Progenitor cell of endocrine pancreas (in vitro differentiated cells): ENCODE measurements at regions not wholly inside any gene's neighbourhood (a gene's known extent, or its start where the extent isn't known, plus 50 kb on each side); places are given as distances from the start of the nearest gene placed in this dataset.

Experiments
- DNase-seq: peaks from one replicate; pipeline ENCODE4 v3.0.0; 2021; ENCODE audit warnings: low spot score; ENCODE audit not compliant: unreplicated experiment
- H3K27ac Mint-ChIP-seq: 2 replicates; pipeline ENCODE4 v1.8.0; 2021; ENCODE audit warnings: mild to moderate bottlenecking, moderate library complexity, mixed read lengths
- H3K27me3 Mint-ChIP-seq: 2 replicates; pipeline ENCODE4 v1.8.0; 2021; ENCODE audit warnings: mixed read lengths
- H3K36me3 Mint-ChIP-seq: 2 replicates; pipeline ENCODE4 v1.8.0; 2022; ENCODE audit warnings: mixed read lengths; ENCODE audit not compliant: insufficient read depth
- H3K4me1 Mint-ChIP-seq: 2 replicates; pipeline ENCODE4 v1.8.0; 2021; ENCODE audit warnings: low read depth, mixed read lengths
- H3K4me3 Mint-ChIP-seq: 2 replicates; pipeline ENCODE4 v1.8.0; 2021; ENCODE audit warnings: low read depth, mild to moderate bottlenecking, moderate library complexity, mixed read lengths
- H3K9me3 Mint-ChIP-seq: 2 replicates; pipeline ENCODE4 v1.8.0; 2021; ENCODE audit warnings: low read depth, mixed read lengths
- CTCF ChIP-seq: fragments of 200-600 bp; sonication (generic); IDR thresholded peaks from one replicate; pipeline ENCODE4 v1.5.0; 2021; ENCODE audit warnings: antibody characterized with exemption, mild to moderate bottlenecking; ENCODE audit not compliant: unreplicated experiment

- no peak for DNase-seq
- no peaks in the 10 kb centered on the region for H3K36me3 Mint-ChIP-seq
- H3K4me3 Mint-ChIP-seq = no peak overlapping the region
- TF ChIP-seq CTCF = no peak
- no peaks in the 10 kb centered on the region for H3K4me1 Mint-ChIP-seq
- no peaks in the 10 kb centered on the region for H3K27me3 Mint-ChIP-seq
- H3K27ac Mint-ChIP-seq = no peak overlapping the region
- peaks cover 5% of the 10 kb centered on the region for H3K9me3 Mint-ChIP-seq
Measured at GRCh38 chr13:90238413-90238812, 1109.1 kb upstream of the MIR17HG start.

- no peaks in the 10 kb centered on the region for H3K36me3 Mint-ChIP-seq
- H3K27ac Mint-ChIP-seq = no peak overlapping the region
- no peaks in the 10 kb centered on the region for H3K4me1 Mint-ChIP-seq
- H3K9me3 Mint-ChIP-seq = peaks cover 5% of the 10 kb centered on the region
- H3K4me3 Mint-ChIP-seq = no peak overlapping the region
- no peak for DNase-seq
- no peaks in the 10 kb centered on the region for H3K27me3 Mint-ChIP-seq
- TF ChIP-seq CTCF = no peak
Measured at GRCh38 chr13:90239130-90239529, 1108.4 kb upstream of the MIR17HG start.

- H3K4me3 Mint-ChIP-seq = no peak overlapping the region
- H3K27me3 Mint-ChIP-seq = no peaks in the 10 kb centered on the region
- H3K36me3 Mint-ChIP-seq = no peaks in the 10 kb centered on the region
- H3K4me1 Mint-ChIP-seq = no peaks in the 10 kb centered on the region
- H3K27ac Mint-ChIP-seq = no peak overlapping the region
- no peaks in the 10 kb centered on the region for H3K9me3 Mint-ChIP-seq
- TF ChIP-seq CTCF = no peak
- DNase-seq = no peak
Measured at GRCh38 chr13:90246005-90246404, 1101.5 kb upstream of the MIR17HG start.

GRCh38 chr13:90246687-90247345, 1100.7 kb upstream of the MIR17HG start:
- no peak overlapping the region for H3K27ac Mint-ChIP-seq
- no peaks in the 10 kb centered on the region for H3K36me3 Mint-ChIP-seq
- H3K4me3 Mint-ChIP-seq = no peak overlapping the region
- no peak for TF ChIP-seq CTCF
- no peaks in the 10 kb centered on the region for H3K9me3 Mint-ChIP-seq
- H3K4me1 Mint-ChIP-seq = no peaks in the 10 kb centered on the region
- H3K27me3 Mint-ChIP-seq = no peaks in the 10 kb centered on the region
- no peak for DNase-seq

- Mint-ChIP-seq H3K4me3 (no peak overlapping the region), H3K36me3 (no peaks in the 10 kb centered on the region), H3K4me1 (no peaks in the 10 kb centered on the region), H3K27me3 (no peaks in the 10 kb centered on the region), H3K27ac (no peak overlapping the region), H3K9me3 (no peaks in the 10 kb centered on the region)
- no peak for DNase-seq
- no peak for TF ChIP-seq CTCF
Measured at GRCh38 chr13:90253806-90254205, 1093.7 kb upstream of the MIR17HG start.
